Left lung (tissue), 4 donors: ENCODE measurements at regions not wholly inside any gene's neighbourhood (a gene's known extent, or its start where the extent isn't known, plus 50 kb on each side); places are given as distances from the start of the nearest gene placed in this dataset.
"Not testable (repeated sequence)": the region's sequence is repeated elsewhere in the genome, so short reads cannot be mapped to it uniquely, and the experiment has no call there.

ENCODE experiments used
- ATAC-seq: fragments of 200-7000 bp; cut with Tn5 transposase; one replicate; pipeline ENCODE4 v1.9.1; 2020; ENCODE audit warnings: moderate library complexity
- DNase-seq, 4 donors: peaks; one replicate each; pipeline ENCODE4 v3.0.0-alpha.2; 2013 to 2020
- H3K27ac ChIP-seq, 2 donors: fragments of 200-600 bp; sonication (generic) in 1 of 2; one replicate each; pipeline versions ENCODE4 v1.5.0 to v1.8.0; 2020 to 2021
- H3K27me3 ChIP-seq, 2 donors: fragments of 200-600 bp; sonication (generic) in 1 of 2; one replicate each; pipeline versions ENCODE4 v1.5.0 to v1.8.0; 2020 to 2021
- H3K36me3 ChIP-seq, 2 donors: fragments of 200-600 bp; sonication (generic) in 1 of 2; one replicate each; pipeline versions ENCODE4 v1.5.0 to v1.8.0; 2020 to 2021
- H3K4me1 ChIP-seq, 2 donors: fragments of 200-600 bp; one replicate each; pipeline ENCODE4 v1.8.0; 2021
- H3K4me3 ChIP-seq, 2 donors: fragments of 200-600 bp; sonication (generic) in 1 of 2; one replicate each; pipeline versions ENCODE4 v1.5.0 to v1.8.0; 2020 to 2021; ENCODE audit warnings: mild to moderate bottlenecking in 1 of 2
- H3K9me3 ChIP-seq, 2 donors: fragments of 200-600 bp; sonication (generic) in 1 of 2; one replicate each; pipeline versions ENCODE4 v1.5.0 to v1.8.0; 2020 to 2021
- CTCF ChIP-seq, 2 donors: fragments of 200-600 bp; sonication (generic) in 1 of 2; IDR thresholded peaks; one replicate each; pipeline versions ENCODE4 v1.5.0 to v1.8.0; 2021; ENCODE audit warnings: antibody characterized with exemption in 2 of 2
- intact Hi-C, 2 donors: fragments of 100-400 bp; cut with DNase I; formaldehyde crosslinking; loops; one replicate each; pipeline versions ENCODE4 v1.11.2 to v1.14.2; 2022
- donor health status: DM: no; HTN: yes; CAD: no.
- donor health status: DM: no; HTN: no; CAD: no.

GRCh38 chr7:145732521-145732920, 384.1 kb upstream of the CNTNAP2 start:
- DNase-seq (no peak), ATAC-seq (no peak)
- no peak overlapping the region for H3K4me3 ChIP-seq
- no peaks in the 10 kb centered on the region for H3K9me3 ChIP-seq
- no peaks in the 10 kb centered on the region for H3K27me3 ChIP-seq
- no peak for TF ChIP-seq CTCF (IDR thresholded peaks at IDR 0.05)
- H3K27ac ChIP-seq, result no peak overlapping the region
- intact Hi-C loops, result no loop called here
- no peaks in the 10 kb centered on the region for H3K36me3 ChIP-seq
- H3K4me1 ChIP-seq, result no peaks in the 10 kb centered on the region

- H3K4me3 ChIP-seq, result no peak overlapping the region
- intact Hi-C loops, result no loop called here
- H3K9me3 ChIP-seq, result no peaks in the 10 kb centered on the region
- no peaks in the 10 kb centered on the region for H3K36me3 ChIP-seq
- no peak for DNase-seq
- H3K4me1 ChIP-seq, result no peaks in the 10 kb centered on the region
- H3K27ac ChIP-seq, result no peak overlapping the region
- no peak for TF ChIP-seq CTCF (IDR thresholded peaks at IDR 0.05)
- no peak for ATAC-seq
- H3K27me3 ChIP-seq, result no peaks in the 10 kb centered on the region
Observed at GRCh38 chr7:145729691-145730090, 386.9 kb upstream of the CNTNAP2 start.

- H3K4me3 ChIP-seq, result no peak overlapping the region
- no peak overlapping the region for H3K27ac ChIP-seq
- H3K27me3 ChIP-seq, result no peaks in the 10 kb centered on the region
- no peak for TF ChIP-seq CTCF (IDR thresholded peaks at IDR 0.05)
- intact Hi-C loops, result no loop called here
- H3K9me3 ChIP-seq, result peaks cover 0 to 10% of the 10 kb centered on the region in 2 donors
- H3K36me3 ChIP-seq, result no peaks in the 10 kb centered on the region
- no peaks in the 10 kb centered on the region for H3K4me1 ChIP-seq
- DNase-seq, result no peak
- ATAC-seq, result no peak
Observed at GRCh38 chr7:145718129-145718528, 398.5 kb upstream of the CNTNAP2 start.

DNA sequence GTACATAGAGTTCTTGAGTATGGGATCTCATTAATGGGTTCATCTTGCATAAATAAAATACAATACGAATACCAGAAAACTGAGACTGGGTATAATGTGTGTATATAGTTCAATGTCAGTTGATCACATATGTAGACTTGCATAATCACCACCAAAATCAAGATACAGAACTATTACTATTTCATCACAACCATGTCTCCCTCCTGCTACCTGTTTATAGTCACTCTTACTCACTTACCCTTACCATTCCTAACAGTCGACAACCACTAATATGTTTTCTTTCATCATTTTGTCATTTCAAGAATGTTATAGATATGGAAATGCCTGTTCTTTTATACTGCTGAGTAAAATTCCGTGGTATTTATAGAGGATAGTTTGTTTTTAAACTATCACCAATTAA, 416.1 kb upstream of the CNTNAP2 start:
- Histone ChIP-seq H3K36me3 (no peaks in the 10 kb centered on the region), H3K4me1 (no peaks in the 10 kb centered on the region), H3K9me3 (peaks cover 0 to 3% of the 10 kb centered on the region in 2 donors), H3K4me3 (no peak overlapping the region), H3K27me3 (no peaks in the 10 kb centered on the region), H3K27ac (no peak overlapping the region)
- no peak for ATAC-seq
- no peak for TF ChIP-seq CTCF (IDR thresholded peaks at IDR 0.05)
- no peak for DNase-seq
- intact Hi-C loops, result no loop called here

DNA sequence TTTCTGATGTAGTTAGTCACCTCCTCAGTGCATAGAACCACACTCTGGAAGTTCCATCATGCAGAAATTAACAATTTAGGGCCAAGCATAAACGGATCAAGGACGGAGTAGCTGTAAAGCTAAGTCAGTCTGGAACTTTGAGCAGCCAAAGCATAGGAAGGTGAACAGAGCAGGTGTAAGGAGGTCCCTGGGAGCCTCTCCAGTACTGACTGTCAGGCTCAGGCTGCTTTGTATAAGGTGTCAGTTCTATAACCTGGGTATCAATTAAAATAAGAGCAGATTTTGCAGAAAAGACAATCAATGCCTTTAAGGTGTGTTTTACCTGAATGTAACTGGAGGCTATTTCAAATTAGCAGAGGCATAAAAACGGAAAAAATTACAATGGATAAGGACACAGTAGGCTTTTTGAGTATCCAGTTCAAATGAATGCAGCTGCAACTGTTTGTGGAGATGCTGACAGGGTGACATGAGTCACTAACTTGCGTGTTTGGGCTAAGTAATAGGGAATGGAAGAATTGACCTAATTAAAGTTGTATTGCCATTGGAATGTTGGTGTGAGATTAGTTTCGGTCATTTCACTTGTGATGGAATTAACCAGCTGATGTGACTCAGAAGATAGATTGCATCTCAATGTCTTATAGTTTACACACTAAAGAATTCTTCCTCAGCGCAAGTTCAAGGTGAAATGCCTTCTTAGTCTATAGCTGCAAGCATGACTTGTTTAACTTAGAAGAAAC, 417.9 kb upstream of the CNTNAP2 start:
- Histone ChIP-seq H3K27ac (no peak overlapping the region), H3K4me1 (no peaks in the 10 kb centered on the region), H3K36me3 (no peaks in the 10 kb centered on the region), H3K4me3 (no peak overlapping the region), H3K9me3 (peaks cover 0 to 3% of the 10 kb centered on the region in 2 donors), H3K27me3 (no peaks in the 10 kb centered on the region)
- no peak for TF ChIP-seq CTCF (IDR thresholded peaks at IDR 0.05)
- DNase-seq (no peak), ATAC-seq (no peak)
- intact Hi-C loops, result no loop called here

DNA sequence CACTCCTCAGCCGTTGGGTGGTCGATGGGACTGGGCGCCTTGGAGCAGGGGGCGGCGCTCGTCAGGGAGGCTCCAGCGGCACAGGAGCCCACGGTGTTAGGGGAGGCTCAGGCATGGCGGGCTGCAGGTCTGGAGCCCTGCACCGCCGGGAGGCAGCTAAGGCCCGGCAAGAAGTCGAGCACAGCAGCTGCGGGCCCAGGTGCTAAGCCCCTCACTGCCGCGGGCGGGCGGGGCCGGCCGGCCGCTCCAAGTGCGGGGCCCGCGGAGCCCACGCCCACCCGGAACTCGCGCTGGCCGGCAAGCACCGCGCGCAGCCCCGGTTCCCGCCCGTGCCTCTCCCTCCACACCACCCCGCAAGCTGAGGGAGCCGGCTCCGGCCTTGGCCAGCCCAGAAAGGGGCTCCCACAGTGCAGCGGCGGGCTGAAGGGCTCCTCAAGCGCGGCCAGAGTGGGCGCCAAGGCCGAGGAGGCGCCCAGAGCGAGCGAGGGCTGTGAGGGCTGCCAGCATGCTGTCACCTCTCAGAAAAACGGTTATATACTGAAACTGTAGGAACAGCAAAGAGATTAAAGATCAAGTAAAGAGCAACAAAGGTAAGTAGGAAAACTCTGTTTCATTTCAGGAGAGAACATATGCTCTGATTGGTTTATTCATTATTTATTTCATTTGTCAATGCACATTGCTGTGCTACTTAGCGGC, 419.0 kb upstream of the CNTNAP2 start:
- peak in 1 of 4 donors; percentile 57 for DNase-seq
- H3K4me3 ChIP-seq, H3K27ac ChIP-seq, ATAC-seq, H3K27me3 ChIP-seq, H3K9me3 ChIP-seq, H3K36me3 ChIP-seq, H3K4me1 ChIP-seq, intact Hi-C loops: not testable (repeated sequence)
